ENCODE measurements at regions not wholly inside any gene's neighbourhood (a gene's known extent, or its start where the extent isn't known, plus 50 kb on each side); places are given as distances from the start of the nearest gene placed in this dataset.

DNA sequence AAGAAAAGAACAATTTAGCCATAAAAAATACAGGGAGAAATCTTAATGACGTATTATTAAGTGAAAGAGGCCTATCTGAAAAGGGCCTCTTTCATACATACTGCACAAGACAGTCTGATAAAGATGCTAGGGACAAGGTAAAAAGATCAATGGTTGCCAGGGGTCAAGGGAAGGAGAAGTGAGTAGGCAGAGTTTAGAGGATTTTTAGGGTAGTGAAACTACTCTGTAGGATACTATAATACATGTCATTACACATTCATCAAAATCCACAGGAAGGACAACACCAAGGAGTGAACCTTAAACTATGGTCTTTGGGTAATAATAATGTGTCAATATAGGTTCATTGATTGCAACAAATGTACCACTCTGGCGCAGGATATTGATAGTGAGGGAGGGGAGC, 289.3 kb downstream of the FSIP2 start:
- Mint-ChIP-seq H3K9me3 (no peaks in the 10 kb centered on the region), H3K27me3 (ENCODE audit: low read depth) (no peaks in the 10 kb centered on the region), H3K27ac (no peak overlapping the region), H3K36me3 (no peaks in the 10 kb centered on the region), H3K4me3 (no peak overlapping the region), H3K4me1 (no peaks in the 10 kb centered on the region)
- DNase-seq (ENCODE audit: low spot score in 2 of 2, unreplicated experiment in 2 of 2): no peak
- TF ChIP-seq, protein P1, sequence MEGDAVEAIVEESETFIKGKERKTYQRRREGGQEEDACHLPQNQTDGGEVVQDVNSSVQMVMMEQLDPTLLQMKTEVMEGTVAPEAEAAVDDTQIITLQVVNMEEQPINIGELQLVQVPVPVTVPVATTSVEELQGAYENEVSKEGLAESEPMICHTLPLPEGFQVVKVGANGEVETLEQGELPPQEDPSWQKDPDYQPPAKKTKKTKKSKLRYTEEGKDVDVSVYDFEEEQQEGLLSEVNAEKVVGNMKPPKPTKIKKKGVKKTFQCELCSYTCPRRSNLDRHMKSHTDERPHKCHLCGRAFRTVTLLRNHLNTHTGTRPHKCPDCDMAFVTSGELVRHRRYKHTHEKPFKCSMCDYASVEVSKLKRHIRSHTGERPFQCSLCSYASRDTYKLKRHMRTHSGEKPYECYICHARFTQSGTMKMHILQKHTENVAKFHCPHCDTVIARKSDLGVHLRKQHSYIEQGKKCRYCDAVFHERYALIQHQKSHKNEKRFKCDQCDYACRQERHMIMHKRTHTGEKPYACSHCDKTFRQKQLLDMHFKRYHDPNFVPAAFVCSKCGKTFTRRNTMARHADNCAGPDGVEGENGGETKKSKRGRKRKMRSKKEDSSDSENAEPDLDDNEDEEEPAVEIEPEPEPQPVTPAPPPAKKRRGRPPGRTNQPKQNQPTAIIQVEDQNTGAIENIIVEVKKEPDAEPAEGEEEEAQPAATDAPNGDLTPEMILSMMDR (IDR thresholded peaks at IDR 0.05; ENCODE audit: unreplicated experiment): no peak

DNA sequence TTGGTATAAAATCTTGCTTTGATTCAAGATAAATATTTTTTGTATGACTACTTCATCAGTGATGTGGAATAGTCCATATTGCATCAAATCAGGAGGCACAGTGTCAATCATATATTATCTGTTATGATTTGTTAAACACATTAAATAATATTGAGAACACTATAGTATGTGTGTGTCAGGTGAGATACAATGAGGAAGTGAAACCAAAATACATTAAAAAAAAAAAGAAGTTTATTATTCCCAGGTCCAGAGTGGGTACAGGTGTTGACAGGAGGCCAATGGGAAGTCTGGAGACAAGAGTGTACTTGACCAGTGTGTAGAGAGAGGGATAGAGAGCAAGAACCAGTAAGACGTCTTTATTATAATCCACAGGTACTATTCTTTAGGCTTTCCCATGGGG, 292.6 kb downstream of the FSIP2 start:
- no peaks in the 10 kb centered on the region for H3K36me3 Mint-ChIP-seq
- no peaks in the 10 kb centered on the region for H3K9me3 Mint-ChIP-seq
- no peaks in the 10 kb centered on the region for H3K4me1 Mint-ChIP-seq
- no peak for DNase-seq (ENCODE audit: low spot score in 2 of 2, unreplicated experiment in 2 of 2)
- H3K27me3 Mint-ChIP-seq (ENCODE audit: low read depth): no peaks in the 10 kb centered on the region
- no peak overlapping the region for H3K4me3 Mint-ChIP-seq
- TF ChIP-seq, protein P1 (IDR thresholded peaks at IDR 0.05; ENCODE audit: unreplicated experiment): no peak
- no peak overlapping the region for H3K27ac Mint-ChIP-seq

DNA sequence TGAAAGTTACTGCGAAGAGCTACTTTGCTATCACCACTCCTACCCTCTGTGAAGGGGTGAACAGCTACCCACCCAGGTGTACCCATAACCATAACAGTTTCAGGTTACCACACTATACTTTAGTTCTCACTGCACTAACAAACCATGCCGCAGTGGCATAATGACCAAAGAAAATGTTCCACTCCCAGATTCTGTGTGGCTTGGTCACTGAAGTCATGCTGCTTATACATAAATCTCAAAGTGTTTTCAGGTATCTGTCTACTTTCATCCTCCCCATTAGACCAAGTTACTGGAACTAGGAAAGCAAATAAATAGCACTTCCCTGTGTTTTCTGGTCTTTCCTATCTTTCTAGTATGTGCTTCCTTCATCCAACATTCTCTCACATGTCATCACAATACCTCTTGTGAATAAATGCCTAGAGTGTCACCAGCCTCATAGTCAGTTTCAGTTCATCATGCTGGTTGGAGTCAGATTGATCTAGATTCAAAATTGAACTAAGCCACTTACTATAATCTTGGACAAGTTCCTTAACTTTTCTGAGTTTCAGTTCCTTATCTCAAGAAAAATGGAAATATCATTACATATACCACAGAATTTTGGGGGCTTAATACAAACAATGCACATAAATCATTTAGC, 293.6 kb downstream of the FSIP2 start:
- Mint-ChIP-seq H3K27me3 (ENCODE audit: low read depth) (no peaks in the 10 kb centered on the region), H3K4me1 (no peaks in the 10 kb centered on the region), H3K9me3 (no peaks in the 10 kb centered on the region), H3K4me3 (no peak overlapping the region), H3K27ac (no peak overlapping the region), H3K36me3 (no peaks in the 10 kb centered on the region)
- no peak for DNase-seq (ENCODE audit: low spot score in 2 of 2, unreplicated experiment in 2 of 2)
- TF ChIP-seq, protein P1 (IDR thresholded peaks at IDR 0.05; ENCODE audit: unreplicated experiment): no peak

DNA sequence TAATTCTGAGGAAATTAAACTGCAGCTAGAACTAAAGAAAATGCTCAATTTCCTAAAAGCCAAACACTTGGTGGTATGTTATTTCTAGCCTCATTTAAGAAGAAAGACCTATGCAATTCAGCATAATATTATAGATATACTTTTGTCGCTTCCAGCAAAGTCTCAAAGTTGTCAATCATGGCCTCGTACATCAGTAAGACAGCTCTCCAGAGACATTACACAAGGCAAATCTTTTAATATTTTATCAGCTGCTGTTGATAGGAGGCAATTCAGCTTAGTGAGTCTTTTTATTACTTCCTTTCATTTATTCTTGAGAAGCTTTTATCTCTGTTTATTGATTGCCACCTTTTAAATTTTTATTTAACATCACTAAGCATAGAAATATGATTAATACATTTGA, 294.3 kb downstream of the FSIP2 start:
- TF ChIP-seq, protein P1 (IDR thresholded peaks at IDR 0.05; ENCODE audit: unreplicated experiment): no peak
- H3K27ac Mint-ChIP-seq: no peak overlapping the region
- H3K4me3 Mint-ChIP-seq: no peak overlapping the region

DNA sequence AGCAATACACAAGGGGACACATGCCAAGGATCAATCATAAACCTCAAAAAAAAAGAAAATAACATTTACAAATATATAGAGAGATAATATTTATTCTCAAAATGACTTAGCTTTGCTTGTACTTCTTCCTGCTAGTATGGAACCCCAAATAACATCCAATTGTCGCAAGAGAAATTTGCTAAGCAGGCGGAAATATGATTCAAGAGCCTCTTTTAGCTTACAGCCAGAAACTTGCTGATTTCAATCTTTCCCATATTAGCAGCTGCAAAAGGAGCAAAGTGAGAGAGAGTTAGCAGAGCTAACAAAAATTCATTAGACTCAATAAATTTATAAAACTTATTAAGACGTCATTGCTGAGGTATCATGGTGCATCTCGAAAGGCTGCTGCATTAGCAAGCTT, 294.9 kb downstream of the FSIP2 start:
- TF ChIP-seq, protein P1 (IDR thresholded peaks at IDR 0.05; ENCODE audit: unreplicated experiment): no peak
- H3K4me1 Mint-ChIP-seq: peaks cover 2% of the 10 kb centered on the region
- no peak for DNase-seq (ENCODE audit: low spot score in 2 of 2, unreplicated experiment in 2 of 2)

More for the DNA sequence above, 294.3 kb downstream of the FSIP2 start:
- Mint-ChIP-seq H3K27me3 (ENCODE audit: low read depth) (no peaks in the 10 kb centered on the region), H3K36me3 (no peaks in the 10 kb centered on the region), H3K9me3 (no peaks in the 10 kb centered on the region), H3K4me1 (peaks cover 2% of the 10 kb centered on the region)
- no peak for DNase-seq (ENCODE audit: low spot score in 2 of 2, unreplicated experiment in 2 of 2)

More for the DNA sequence above, 294.9 kb downstream of the FSIP2 start:
- H3K36me3 Mint-ChIP-seq: no peaks in the 10 kb centered on the region
- H3K9me3 Mint-ChIP-seq: no peaks in the 10 kb centered on the region
- H3K4me3 Mint-ChIP-seq: no peak overlapping the region
- no peaks in the 10 kb centered on the region for H3K27me3 Mint-ChIP-seq (ENCODE audit: low read depth)
- H3K27ac Mint-ChIP-seq: no peak overlapping the region

All from mesothelial cell of epicardium (in vitro differentiated cells).